Bronchial epithelial cell (primary cell): ENCODE measurements at regions not wholly inside any gene's neighbourhood (a gene's known extent, or its start where the extent isn't known, plus 50 kb on each side); places are given as distances from the start of the nearest gene placed in this dataset.

Experiments used
- DNase-seq: peaks from one replicate; pipeline ENCODE4 v3.0.0-alpha.2; 2010; ENCODE audit warnings: low read depth
- FAIRE-seq: peaks from 2 replicates; lab custom pipeline; 2011; peaks lifted over from hg19 to GRCh38; lab: Jason Lieb, UNC
- H3K27me3 ChIP-seq: 2 replicates; pipeline ENCODE4 v1.5.1; 2011; ENCODE audit warnings: low read length; ENCODE audit not compliant: control insufficient read depth, insufficient read depth
- H3K36me3 ChIP-seq: 2 replicates; pipeline ENCODE4 v1.5.1; 2011; ENCODE audit warnings: low read length; ENCODE audit not compliant: control insufficient read depth, insufficient read depth
- H3K4me3 ChIP-seq: 2 replicates; pipeline ENCODE4 v1.5.1; 2011; ENCODE audit warnings: mild to moderate bottlenecking, low read depth, low read length, control low read depth
- CTCF ChIP-seq: IDR thresholded peaks from 2 replicates; pipeline ENCODE4 v1.5.1; 2011; ENCODE audit warnings: mild to moderate bottlenecking, moderate library complexity, low read length, control low read depth, inconsistent platforms; ENCODE audit not compliant: insufficient read depth, severe bottlenecking

- Histone ChIP-seq H3K36me3 (no peaks in the 10 kb centered on the region), H3K27me3 (no peaks in the 10 kb centered on the region), H3K4me3 (no peak overlapping the region)
- TF ChIP-seq CTCF = no peak
- DNase-seq (no peak), FAIRE-seq (no peak)
Measured at GRCh38 chr1:95370691-95371562, 136.9 kb downstream of the RWDD3 start.

GRCh38 chr1:95371666-95372282, 137.8 kb downstream of the RWDD3 start:
- H3K4me3 ChIP-seq = no peak overlapping the region
- no peak for TF ChIP-seq CTCF
- H3K27me3 ChIP-seq = no peaks in the 10 kb centered on the region
- no peaks in the 10 kb centered on the region for H3K36me3 ChIP-seq
- FAIRE-seq (no peak), DNase-seq (no peak)

- FAIRE-seq = peak; percentile 66
Measured at GRCh38 chr1:95375174-95375573, 141.2 kb downstream of the RWDD3 start.

GRCh38 chr1:95380909-95381308, 146.9 kb downstream of the RWDD3 start:
- FAIRE-seq (no peak), DNase-seq (no peak)
- Histone ChIP-seq H3K27me3 (no peaks in the 10 kb centered on the region), H3K4me3 (no peak overlapping the region), H3K36me3 (no peaks in the 10 kb centered on the region)
- TF ChIP-seq CTCF = no peak

More at GRCh38 chr1:95375174-95375573, 141.2 kb downstream of the RWDD3 start:
- DNase-seq = no peak
- no peak for TF ChIP-seq CTCF
- H3K36me3 ChIP-seq = no peaks in the 10 kb centered on the region
- H3K27me3 ChIP-seq = no peaks in the 10 kb centered on the region
- H3K4me3 ChIP-seq = no peak overlapping the region

GRCh38 chr1:95382000-95382786, 148.2 kb downstream of the RWDD3 start:
- DNase-seq (no peak), FAIRE-seq (no peak)
- Histone ChIP-seq H3K4me3 (no peak overlapping the region), H3K36me3 (no peaks in the 10 kb centered on the region), H3K27me3 (no peaks in the 10 kb centered on the region)
- no peak for TF ChIP-seq CTCF
